KBM-7 (cell line): ENCODE measurements at regions not wholly inside any gene's neighbourhood (a gene's known extent, or its start where the extent isn't known, plus 50 kb on each side); places are given as distances from the start of the nearest gene placed in this dataset.

ENCODE experiments used
- DNase-seq: peaks from one replicate; pipeline ENCODE4 v3.0.0-alpha.2; 2015
- in situ Hi-C: fragments of 300-500 bp; cut with MboI; formaldehyde crosslinking; loops from 2 replicates; pipeline ENCODE4 v1.14.3; 2020; ENCODE audit warnings: low sequenced_read_pairs, low pct_unique_long_range_greater_than_20kb, mixed read lengths

DNA sequence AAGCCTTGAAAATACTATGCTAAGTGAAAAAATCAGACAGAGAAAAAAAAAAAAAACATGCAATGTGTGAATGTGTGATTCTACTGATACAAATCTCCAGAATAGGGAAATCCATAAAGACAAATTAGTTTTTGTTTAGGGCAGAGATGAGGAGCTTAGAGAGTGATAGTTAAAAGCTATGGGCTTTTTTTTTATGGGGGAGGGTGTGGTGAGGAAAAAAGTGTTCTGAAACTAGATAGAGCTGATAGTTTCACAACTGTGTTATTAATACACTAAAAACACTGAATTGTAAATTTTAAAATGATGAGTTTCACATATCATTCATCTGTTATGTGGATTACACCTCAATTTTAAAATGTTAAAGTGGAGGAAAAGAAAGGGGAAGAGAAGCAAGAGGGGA lies 228.3 kb upstream of the ZNF462 start:
- in situ Hi-C loops, result no loop called here
- no peak for DNase-seq

DNA sequence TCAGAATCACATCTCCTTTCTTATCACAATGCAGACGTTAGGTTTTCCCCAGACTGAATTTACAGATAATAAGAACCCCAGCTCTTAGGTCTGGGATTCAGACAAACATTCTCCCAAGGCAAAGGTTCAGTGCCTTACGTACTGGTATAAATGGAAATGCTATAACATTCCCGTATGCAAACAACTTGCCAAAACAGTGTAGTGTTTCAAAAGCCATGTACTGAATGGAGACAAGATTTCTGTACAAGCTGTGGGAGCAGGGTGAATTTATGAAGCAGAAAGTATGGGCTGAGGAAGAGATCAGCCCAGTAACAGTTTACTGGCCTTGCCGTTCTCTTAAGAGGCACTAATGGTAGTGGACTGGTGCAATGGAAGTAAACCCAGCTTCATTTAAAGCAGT lies 225.5 kb upstream of the ZNF462 start:
- no peak for DNase-seq
- in situ Hi-C loops, result no loop called here

DNA sequence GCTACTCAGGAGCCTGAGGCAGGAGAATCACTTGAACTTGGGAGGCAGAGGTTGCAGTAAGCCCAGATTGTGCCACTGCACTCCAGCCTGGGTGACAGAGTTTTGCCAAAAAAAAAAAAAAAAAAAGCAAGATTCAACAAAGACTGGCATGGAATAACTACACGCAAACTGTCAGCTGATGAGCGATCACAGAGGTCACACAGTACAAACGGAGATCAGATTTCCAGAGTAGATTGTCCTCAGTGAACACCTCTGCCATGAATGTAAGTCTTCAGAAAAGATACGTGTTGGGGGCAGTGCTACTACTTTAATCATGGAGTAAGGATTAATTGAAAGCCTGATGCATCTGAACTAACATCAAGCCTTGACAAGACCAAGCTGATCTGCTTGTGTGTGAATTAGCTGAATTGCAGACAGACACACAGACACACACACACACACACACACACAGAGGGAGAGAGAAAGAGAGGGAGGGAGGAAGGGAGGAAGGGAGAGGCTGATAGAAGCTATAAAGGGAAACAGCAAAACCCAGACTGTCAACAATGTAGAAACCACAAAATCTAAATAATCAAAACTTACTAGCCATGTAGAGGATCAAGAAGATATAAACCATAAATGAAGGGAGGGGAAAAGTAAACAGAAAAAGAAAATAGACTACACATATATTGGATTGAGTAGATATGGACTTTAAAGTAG lies 222.9 kb upstream of the ZNF462 start:
- DNase-seq, result no peak
- in situ Hi-C loops, result no loop called here

DNA sequence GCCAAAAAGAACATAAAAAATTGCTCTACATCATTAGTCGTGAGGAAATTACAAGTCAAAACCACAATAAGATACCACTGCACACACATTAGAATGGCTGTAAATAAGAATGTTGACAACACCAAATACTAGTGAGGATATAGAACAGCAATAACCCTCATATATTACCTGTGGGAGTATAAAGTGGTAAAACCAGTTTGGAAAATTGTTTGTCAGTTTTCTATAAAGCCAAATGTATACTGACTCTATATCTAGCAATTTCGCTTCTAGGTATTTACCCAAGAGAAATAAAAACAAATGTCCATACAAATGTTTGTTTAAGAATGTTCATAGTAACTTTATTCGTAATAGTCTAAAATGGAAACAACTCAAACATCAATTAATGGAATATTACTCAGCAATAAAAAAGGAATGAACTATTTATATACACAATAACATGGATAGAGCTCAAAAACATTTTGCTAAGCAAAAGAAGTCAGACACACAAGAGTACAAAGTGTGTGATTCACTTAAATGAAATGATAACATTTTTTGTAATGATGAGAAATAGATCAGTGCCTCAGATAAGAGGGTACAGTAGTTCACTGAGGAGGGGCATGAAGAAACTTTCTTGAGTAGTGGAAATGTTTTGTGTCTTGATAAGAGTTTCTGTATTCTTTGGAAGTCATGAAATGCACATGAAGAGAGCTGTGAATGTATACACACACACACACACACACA lies 219.6 kb upstream of the ZNF462 start:
- DNase-seq, result no peak
- in situ Hi-C loops, result no loop called here

DNA sequence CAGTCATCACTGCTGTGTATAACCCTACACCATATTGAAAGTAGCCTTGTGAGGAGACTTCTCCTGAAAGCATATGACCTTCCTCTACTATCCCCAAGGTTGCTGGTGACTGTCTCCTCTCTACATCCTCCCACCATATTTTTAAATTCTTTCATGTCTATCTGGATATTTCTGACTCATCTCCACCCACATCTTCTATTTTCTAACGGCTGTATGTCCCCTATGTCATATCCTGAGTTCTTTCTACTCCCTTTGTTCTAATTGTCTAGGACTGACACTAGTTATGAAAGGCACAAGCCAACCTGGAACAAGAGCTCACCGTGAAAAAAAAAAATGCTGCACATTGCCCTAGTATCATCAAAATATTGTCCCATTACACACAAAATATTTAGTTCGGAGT lies 218.3 kb upstream of the ZNF462 start:
- no peak for DNase-seq
- in situ Hi-C loops, result no loop called here

DNA sequence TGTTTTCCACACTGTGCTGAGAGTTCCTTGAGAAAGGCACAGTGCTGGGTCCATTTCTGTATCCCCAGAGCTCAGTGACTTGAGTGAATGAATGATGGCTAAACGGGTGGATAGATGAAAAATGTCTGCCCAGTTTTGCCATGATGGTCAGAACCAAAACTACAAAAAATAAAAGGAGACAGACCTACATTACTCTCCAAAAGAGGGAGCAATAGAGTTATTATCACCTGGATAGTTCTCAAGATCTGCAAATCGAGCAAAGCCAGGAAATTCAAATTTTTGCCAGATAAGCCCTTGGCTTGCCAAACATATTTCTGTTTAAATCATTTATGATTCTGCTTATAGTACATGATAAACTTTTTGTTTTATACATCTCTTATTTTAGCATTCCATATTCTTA lies 214.2 kb upstream of the ZNF462 start:
- DNase-seq, result no peak
- in situ Hi-C loops, result no loop called here

DNA sequence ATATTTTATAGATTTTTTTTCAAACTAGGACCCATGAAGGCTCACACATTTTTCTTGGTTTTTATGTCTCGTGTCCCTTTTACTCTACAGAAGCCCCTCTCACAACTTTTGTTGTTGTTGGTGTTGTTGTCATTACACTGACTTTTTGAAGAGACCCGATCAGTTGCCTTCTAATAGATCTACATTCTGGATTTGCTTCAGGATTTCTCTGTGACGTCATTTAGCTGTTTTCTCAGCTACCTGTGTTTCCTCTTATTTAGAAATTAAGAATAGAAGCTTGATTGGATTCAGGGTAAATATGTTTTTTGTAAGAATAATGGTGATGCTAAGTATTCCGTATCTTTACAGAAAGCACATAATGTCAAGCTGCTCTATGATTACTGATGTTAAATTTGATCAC lies 213.3 kb upstream of the ZNF462 start:
- no peak for DNase-seq
- in situ Hi-C loops, result no loop called here

DNA sequence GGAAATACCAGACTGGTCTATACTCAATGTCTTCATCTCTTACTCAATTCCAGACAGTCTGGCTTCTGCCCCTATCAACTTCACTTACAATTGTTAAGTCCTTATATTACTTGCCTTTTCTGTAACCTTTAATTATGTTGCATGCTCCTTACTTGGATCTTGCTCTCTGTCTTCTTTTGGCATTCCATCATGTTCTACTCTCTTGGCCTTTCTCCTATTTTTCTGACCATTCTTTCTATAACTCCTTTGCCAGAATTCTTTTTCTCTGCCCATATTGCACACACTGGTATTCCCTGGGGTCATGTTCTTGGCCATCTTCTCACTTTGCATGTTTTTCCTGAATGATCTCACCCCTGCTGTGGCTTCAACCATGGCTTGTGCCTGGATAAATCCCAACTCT lies 209.8 kb upstream of the ZNF462 start:
- in situ Hi-C loops, result no loop called here

DNA sequence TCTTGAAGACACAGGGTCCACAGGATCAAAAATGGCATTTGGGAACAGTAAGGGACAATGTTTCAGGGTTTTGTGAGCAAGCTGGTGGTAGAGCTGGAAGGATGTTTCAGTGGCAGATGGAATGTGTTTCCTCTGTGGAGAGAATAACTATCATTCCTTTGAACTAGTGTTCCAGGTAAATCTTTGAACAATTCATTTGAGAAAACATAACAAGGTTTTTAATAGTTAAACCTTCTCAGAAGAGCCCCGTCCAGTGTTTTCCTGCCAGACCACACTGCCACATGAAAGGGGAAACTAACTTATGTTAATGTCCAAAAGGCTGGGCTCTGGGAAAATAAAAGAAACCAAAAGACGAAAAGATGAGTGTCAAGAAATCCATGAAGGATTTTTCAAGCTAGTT lies 207.0 kb upstream of the ZNF462 start:
- in situ Hi-C loops, result no loop called here

More for the DNA sequence above, 209.8 kb upstream of the ZNF462 start:
- no peak for DNase-seq

DNA sequence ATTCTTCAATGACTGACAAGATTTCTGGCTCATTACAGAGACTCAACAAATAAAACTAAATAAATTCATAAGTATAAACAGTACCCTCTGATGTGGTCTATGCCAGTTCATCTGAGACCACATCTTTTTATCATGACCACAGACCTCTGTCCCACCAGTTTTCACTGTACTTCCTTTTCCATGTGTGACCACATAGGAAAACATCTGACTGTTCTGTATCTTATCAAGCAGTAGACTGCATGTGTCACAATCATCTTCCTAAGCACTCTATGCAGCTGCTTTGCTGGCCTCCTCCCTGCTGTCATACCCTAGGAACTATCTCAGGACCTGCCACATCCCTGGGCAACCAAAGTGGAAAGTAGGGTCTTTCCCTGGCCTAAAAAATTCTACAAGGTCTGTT lies 205.0 kb upstream of the ZNF462 start:
- in situ Hi-C loops, result no loop called here
- no peak for DNase-seq

More for the DNA sequence above, 207.0 kb upstream of the ZNF462 start:
- DNase-seq, result no peak

DNA sequence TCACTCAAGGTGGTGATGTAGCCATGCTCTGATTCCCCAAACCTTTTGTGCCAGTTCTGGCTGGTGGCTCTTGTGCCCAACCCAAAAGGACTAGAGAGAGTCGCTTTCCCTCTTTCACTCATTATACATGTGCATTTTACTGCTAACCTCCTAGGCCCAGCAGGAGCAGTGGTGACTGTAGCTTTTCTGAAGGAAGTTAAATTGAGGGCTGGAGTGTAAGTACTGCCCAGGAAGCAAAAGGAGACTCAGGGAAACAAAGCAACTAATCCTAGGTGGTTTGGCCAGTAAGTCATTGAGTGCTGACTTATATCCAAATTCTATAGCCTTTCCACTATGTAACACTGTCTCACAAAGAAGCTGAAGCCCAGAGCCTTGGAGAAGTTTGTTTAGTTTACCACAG lies 194.4 kb upstream of the ZNF462 start:
- in situ Hi-C loops, result no loop called here
- DNase-seq, result no peak

DNA sequence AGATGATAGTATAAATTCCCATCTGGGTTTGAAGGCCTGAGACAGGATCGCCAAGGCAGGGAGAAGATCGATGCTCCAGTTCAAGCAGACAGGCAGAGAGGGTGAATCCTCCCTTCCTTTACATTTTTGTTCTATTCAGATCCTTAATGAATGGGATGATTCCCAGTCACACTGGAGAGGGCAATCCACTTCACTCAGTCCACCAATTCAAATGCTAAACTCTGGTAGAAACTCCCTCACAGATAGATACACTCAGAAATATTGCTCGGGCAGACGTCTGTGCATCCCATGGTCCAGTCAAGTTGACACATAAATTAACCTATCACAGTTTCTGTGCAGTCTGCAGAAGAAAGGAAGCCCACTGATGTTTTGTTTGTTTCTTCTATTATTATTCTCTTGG lies 193.1 kb upstream of the ZNF462 start:
- in situ Hi-C loops, result no loop called here
- no peak for DNase-seq

DNA sequence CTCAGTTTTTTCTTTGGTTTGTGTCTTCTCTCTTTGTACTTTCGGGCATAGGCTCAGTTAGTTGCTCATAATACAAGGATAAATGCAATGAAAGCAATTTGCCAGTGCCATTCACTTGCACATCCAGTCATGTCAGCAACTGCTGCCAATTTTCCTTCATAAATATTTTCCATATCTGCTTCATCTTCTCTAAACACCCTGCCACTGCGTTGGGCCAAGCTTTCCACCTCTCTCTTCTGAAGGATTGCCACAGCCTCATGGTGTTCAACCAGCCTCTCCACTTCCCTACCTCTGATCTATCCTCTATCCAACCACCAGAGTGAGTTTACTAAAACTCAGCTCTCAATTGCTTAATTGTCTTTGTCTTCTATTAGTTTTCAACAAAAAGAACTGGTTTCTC lies 192.5 kb upstream of the ZNF462 start:
- in situ Hi-C loops, result no loop called here

DNA sequence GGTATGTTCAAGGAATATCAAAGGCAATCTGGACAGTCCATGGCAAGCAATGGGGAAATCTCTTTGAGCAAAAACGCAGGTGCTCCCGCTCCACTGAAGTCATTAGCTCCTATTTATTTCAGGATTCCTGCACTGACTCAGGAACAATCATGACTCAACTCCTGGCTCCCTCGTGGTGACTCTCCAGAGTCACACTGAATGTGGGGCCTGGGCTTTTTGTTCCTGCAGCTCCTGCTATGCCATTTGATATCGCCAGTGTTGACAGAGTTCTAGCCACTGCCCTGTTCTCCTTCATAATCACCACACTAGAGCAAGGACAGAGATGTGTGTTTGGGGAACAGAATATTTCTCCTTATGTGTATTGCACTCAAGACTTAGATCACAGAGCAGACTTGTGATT lies 187.2 kb upstream of the ZNF462 start:
- in situ Hi-C loops, result no loop called here
- no peak for DNase-seq

More for the DNA sequence above, 192.5 kb upstream of the ZNF462 start:
- no peak for DNase-seq

DNA sequence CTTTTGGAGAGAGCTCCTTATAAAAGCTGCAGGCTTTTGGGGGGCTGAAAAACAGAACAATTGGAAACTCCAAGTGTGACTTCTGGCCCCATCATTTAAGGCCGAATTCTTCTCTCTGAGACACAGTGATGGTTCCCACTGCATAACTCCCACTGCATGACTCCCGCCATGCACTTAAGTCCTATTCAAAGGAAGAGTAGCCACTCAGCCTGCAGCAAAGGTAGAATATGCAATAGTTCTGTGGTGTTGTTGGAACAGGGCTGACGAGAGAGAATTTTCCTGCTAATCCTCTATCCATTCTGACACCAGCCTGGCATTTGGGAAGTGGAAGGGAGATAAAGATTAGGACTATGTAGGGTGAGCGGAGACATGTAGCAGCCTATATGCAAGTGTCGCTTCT lies 185.6 kb upstream of the ZNF462 start:
- DNase-seq, result no peak
- in situ Hi-C loops, result no loop called here

DNA sequence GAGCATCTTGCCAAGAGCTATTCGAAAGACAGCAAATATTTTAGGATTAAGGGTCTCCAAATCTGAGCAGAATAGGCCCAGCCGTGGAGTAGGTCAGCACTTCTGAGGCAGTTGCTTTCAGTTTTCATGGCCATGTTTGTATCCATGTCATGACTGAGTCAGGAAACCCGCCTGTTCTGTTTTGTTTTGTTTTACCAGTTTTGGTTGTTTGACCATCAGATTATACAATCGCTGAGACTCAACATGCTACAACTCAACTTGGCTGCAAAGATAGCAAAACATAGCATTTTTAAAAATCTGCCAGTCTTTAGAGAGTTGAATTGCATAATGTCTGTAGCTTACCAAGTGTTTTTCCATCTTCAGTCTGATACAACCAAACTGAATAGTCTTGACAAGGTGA lies 185.1 kb upstream of the ZNF462 start:
- in situ Hi-C loops, result no loop called here

DNA sequence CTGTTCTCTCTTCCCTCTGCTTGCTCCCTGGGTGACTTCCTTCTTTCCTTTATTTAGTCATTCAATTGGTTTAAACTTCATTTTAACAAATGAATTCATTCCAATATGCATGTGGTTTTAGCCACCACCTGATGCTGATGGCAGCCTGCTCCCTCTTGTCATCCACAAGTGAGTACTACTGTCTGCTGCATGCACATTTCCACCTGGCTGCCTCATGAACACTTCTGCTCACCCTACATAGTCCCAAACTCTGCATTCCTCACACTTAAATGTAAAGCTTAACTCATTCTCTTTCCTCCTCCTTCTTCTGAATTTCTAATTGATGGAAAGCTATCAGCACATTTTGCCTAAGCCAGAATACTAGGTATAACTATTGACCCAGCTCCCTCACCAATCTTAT lies 184.7 kb upstream of the ZNF462 start:
- in situ Hi-C loops, result no loop called here
- DNase-seq, result no peak

More for the DNA sequence above, 185.1 kb upstream of the ZNF462 start:
- no peak for DNase-seq

DNA sequence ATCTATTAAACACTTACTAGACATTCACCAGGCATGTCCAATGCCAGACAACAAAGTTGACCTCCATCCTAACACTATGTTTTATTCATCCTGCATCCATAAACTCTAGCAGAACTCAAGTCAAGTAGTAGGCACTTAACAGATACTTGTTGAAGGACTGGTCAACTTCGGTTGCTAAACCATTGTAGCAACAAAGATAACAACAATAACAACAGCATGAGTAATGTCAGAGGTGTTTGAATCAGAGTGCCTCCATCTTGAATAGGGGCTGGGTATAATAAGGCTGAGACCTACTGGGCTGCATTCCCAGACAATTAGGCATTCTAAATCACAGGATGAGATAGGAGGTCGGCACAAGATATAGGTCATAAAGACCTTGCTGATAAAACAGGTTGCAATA lies 180.5 kb upstream of the ZNF462 start:
- DNase-seq, result no peak
- in situ Hi-C loops, result no loop called here

DNA sequence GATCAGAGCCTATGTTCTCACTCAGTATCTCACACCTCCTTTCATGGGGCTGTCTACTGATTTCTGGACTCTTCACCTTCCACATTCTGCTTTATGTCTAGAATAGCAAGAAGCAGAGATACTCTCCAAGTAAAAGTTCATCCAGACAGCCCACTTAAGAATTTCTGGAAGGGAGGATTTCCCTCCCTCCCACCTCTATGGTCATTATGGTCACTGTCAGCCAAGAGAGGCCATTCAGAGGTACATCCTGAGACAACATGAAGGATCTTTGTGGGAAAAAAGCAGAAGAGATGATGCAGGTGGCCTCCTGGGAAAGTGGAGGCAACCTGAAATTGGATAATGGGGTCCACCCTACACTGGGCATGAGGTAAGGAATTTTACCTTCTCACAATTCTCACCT lies 179.5 kb upstream of the ZNF462 start:
- DNase-seq, result no peak
- in situ Hi-C loops, result no loop called here

DNA sequence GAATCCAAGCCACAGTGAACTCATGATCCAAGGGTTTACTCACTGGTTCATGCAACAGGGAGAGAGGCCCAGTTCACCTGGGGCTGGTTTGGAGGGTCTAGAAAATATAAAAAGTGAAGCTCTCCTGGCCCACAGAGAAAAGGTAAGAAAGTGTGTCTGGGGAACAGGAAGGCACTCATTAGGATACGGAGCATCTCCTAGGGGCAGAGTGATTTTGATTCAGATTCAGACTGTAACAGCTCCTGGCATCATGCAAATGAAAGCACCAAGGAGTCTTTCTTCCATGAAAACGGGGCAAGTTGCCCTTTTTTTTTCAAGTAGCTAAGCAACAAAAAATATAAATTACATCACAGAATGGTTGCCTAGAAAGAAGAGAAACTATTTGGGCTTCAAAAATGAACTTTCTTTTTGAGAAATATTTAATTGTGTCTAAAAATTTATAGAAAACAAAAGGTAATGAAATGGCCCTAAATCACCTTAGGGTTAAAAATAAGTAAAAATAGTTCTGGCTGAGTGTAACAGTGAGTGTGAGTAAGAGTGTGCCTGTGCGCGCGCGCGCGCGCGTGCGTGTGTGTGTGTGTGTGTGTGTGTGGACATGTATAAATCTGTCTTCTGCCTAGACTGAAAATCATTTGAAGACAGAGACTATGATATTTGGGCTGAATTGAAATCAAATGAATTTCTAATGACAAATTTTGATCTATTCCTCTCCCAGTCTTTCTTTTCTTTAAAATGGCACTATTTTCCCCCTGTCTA lies 177.8 kb upstream of the ZNF462 start:
- in situ Hi-C loops, result no loop called here

More for the DNA sequence above, 177.8 kb upstream of the ZNF462 start:
- DNase-seq, result no peak
